ENCODE measurements at regions not wholly inside any gene's neighbourhood (a gene's known extent, or its start where the extent isn't known, plus 50 kb on each side); places are given as distances from the start of the nearest gene placed in this dataset.

GRCh38 chr4:35237924-35238323, 1006.4 kb downstream of the ARAP2 start:
- TF ChIP-seq EZH2 (IDR thresholded peaks at IDR 0.05; ENCODE audit: insufficient read depth, poor library complexity, severe bottlenecking), result no peak
- no peak for TF ChIP-seq EZH2phosphoT487 (IDR thresholded peaks at IDR 0.05; ENCODE audit: insufficient read depth, low read depth)
